Panc1 (cell line): ENCODE measurements at regions not wholly inside any gene's neighbourhood (a gene's known extent, or its start where the extent isn't known, plus 50 kb on each side); places are given as distances from the start of the nearest gene placed in this dataset.

Experiments used
- ATAC-seq: fragments of 200-7000 bp; cut with Tn5 transposase; 2 replicates; pipeline ENCODE4 v1.9.1; 2020; ENCODE audit warnings: mild to moderate bottlenecking, moderate library complexity
- BruUV-seq: library from RNA; stranded (reverse); fragments of 400-500 nt; replicated peaks from 2 replicates; lab custom pipeline; 2021; lab: Mats Ljungman, UMichigan
- CTCF ChIA-PET: fragments of 300-600 bp; sonication (Branson Sonifier 250); formaldehyde crosslinking; loops from one replicate; lab custom pipeline; 2022; ENCODE audit warnings: antibody characterized with exemption; lab: Charles Lee
- POLR2A ChIA-PET: fragments of 300-600 bp; sonication (Branson Sonifier 250); formaldehyde crosslinking; loops from one replicate; lab custom pipeline; 2022; ENCODE audit warnings: antibody characterized with exemption; lab: Charles Lee
- DNase-seq: peaks from one replicate; pipeline ENCODE4 v3.0.0-alpha.2; 2010; ENCODE audit warnings: low read depth, low spot score
- H3K27ac ChIP-seq: 2 replicates; pipeline ENCODE4 v1.5.1; 2011; ENCODE audit warnings: mild to moderate bottlenecking, low read length, inconsistent platforms
- H3K27me3 ChIP-seq: fragments of 200-500 bp; sonication (Bioruptor generic); 2 replicates; pipeline ENCODE4 v1.6.0; 2014; ENCODE audit warnings: low read length, inconsistent platforms; ENCODE audit not compliant: control insufficient read depth, insufficient read depth
- H3K36me3 ChIP-seq: fragments of 200-500 bp; sonication (Bioruptor generic); 2 replicates; pipeline ENCODE4 v1.5.1; 2014; ENCODE audit warnings: inconsistent platforms, mild to moderate bottlenecking, low read length, moderate library complexity; ENCODE audit not compliant: control insufficient read depth, insufficient read depth
- H3K4me1 ChIP-seq: 2 replicates; pipeline ENCODE4 v1.5.1; 2011; ENCODE audit warnings: inconsistent platforms, mild to moderate bottlenecking, low read length, moderate library complexity; ENCODE audit not compliant: control insufficient read depth, insufficient read depth
- H3K4me3 ChIP-seq, 2 experiments: 2 replicates each; pipeline ENCODE4 v1.5.1; 2011 to 2012; ENCODE audit warnings: low read depth in 2 of 2, low read length in 2 of 2, mild to moderate bottlenecking in 2 of 2, inconsistent platforms in 1 of 2, moderate library complexity in 1 of 2
- H3K9me3 ChIP-seq: fragments of 200-500 bp; sonication (Bioruptor generic); 2 replicates; pipeline ENCODE4 v1.5.1; 2014; ENCODE audit warnings: low read depth, mild to moderate bottlenecking, inconsistent platforms, low read length, moderate library complexity; ENCODE audit not compliant: control insufficient read depth, insufficient read depth
- CTCF ChIP-seq: fragments of 450-650 bp; IDR thresholded peaks from 2 replicates; pipeline ENCODE4 v1.5.1; 2017; ENCODE audit warnings: mild to moderate bottlenecking
- POLR2AphosphoS5 ChIP-seq: IDR thresholded peaks from 2 replicates; pipeline ENCODE4 v1.6.1; 2012; ENCODE audit warnings: mild to moderate bottlenecking, low read depth, low read length, moderate library complexity
- SIN3A ChIP-seq: IDR thresholded peaks from 2 replicates; pipeline ENCODE4 v1.6.1; 2012; ENCODE audit warnings: low read depth, mild to moderate bottlenecking, low read length, moderate library complexity, borderline replicate concordance; ENCODE audit not compliant: insufficient read depth
- TCF7L2 ChIP-seq: IDR thresholded peaks from 2 replicates; pipeline ENCODE4 v1.6.1; 2011; ENCODE audit warnings: mild to moderate bottlenecking, low read depth, low read length, inconsistent platforms
- in situ Hi-C: cut with HindIII; loops from 2 replicates; pipeline ENCODE4 v1.10.0; 2016; ENCODE audit warnings: low sequenced_read_pairs, low pct_unique_long_range_greater_than_20kb
- intact Hi-C: fragments of 100-400 bp; cut with micrococcal nuclease; formaldehyde crosslinking; loops from one replicate; pipeline ENCODE4 v1.10.0; 2022; ENCODE audit not compliant: unreplicated experiment
- TF ChIP-seq, protein P1 (sequence below), 2 experiments: IDR thresholded peaks; 2 replicates each; pipeline ENCODE4 v1.6.1; 2011 to 2012; ENCODE audit warnings: low read depth in 2 of 2, control low read depth in 1 of 2, low read length in 1 of 2, mild to moderate bottlenecking in 1 of 2, moderate library complexity in 1 of 2; ENCODE audit not compliant: insufficient read depth in 1 of 2

DNA sequence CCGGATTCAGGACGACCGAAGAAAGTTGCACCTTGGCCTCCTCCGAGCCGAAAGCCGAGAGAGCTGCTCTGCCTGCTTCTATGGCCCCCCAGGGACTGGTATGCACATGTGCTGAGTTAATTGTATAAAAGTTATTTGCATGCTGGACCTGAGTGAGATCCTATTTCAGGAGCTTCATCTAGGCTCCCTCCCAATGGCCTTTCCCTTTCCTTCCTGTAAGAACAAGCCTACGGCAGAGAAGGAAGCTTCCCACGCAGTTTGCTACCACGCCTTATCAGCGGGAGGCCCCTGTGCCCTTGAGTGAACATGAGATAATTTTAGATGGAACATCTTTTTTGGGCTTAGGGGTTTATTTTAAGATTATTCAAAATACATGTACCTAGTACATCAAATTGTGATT lies 65.9 kb downstream of the RIN2 start:
- intact Hi-C loops, result no loop called here
- no peaks in the 10 kb centered on the region for H3K9me3 ChIP-seq
- no peak for ATAC-seq
- no peak for TF ChIP-seq TCF7L2
- no peak for TF ChIP-seq SIN3A
- TF ChIP-seq POLR2AphosphoS5, result no peak
- TF ChIP-seq, protein P1, sequence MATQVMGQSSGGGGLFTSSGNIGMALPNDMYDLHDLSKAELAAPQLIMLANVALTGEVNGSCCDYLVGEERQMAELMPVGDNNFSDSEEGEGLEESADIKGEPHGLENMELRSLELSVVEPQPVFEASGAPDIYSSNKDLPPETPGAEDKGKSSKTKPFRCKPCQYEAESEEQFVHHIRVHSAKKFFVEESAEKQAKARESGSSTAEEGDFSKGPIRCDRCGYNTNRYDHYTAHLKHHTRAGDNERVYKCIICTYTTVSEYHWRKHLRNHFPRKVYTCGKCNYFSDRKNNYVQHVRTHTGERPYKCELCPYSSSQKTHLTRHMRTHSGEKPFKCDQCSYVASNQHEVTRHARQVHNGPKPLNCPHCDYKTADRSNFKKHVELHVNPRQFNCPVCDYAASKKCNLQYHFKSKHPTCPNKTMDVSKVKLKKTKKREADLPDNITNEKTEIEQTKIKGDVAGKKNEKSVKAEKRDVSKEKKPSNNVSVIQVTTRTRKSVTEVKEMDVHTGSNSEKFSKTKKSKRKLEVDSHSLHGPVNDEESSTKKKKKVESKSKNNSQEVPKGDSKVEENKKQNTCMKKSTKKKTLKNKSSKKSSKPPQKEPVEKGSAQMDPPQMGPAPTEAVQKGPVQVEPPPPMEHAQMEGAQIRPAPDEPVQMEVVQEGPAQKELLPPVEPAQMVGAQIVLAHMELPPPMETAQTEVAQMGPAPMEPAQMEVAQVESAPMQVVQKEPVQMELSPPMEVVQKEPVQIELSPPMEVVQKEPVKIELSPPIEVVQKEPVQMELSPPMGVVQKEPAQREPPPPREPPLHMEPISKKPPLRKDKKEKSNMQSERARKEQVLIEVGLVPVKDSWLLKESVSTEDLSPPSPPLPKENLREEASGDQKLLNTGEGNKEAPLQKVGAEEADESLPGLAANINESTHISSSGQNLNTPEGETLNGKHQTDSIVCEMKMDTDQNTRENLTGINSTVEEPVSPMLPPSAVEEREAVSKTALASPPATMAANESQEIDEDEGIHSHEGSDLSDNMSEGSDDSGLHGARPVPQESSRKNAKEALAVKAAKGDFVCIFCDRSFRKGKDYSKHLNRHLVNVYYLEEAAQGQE (IDR thresholded peaks at IDR 0.05; ENCODE audit: insufficient read depth in 1 of 2, low read depth in 2 of 2, low read length in 1 of 2), result no peak
- TF ChIP-seq CTCF, result no peak
- DNase-seq, result no peak
- in situ Hi-C loops, result no loop called here
- H3K4me1 ChIP-seq, result peaks cover 9% of the 10 kb centered on the region; the same call in 1 of the 2 replicates
- H3K36me3 ChIP-seq, result no peaks in the 10 kb centered on the region
- CTCF ChIA-PET, result no interaction called here
- no peaks in the 10 kb centered on the region for H3K27me3 ChIP-seq
- POLR2A ChIA-PET, result no interaction called here
- no peak overlapping the region for H3K4me3 ChIP-seq
- no peak overlapping the region for H3K27ac ChIP-seq
- BruUV-seq, result no TSS peak

- Histone ChIP-seq H3K4me1 (peaks cover 9% of the 10 kb centered on the region; the same call in 1 of the 2 replicates), H3K27me3 (no peaks in the 10 kb centered on the region), H3K4me3 (no peak overlapping the region), H3K36me3 (no peaks in the 10 kb centered on the region), H3K9me3 (no peaks in the 10 kb centered on the region), H3K27ac (peak overlapping the region; percentile 48; the same call in 1 of the 2 replicates)
- BruUV-seq, result no TSS peak
- TF ChIP-seq POLR2AphosphoS5, result no peak
- no peak for TF ChIP-seq CTCF
- no peak for TF ChIP-seq TCF7L2
- TF ChIP-seq, protein P1 (IDR thresholded peaks at IDR 0.05; ENCODE audit: insufficient read depth in 1 of 2, low read depth in 2 of 2, low read length in 1 of 2), result no peak
- no peak for TF ChIP-seq SIN3A
- in situ Hi-C loops (no loop called here), intact Hi-C loops (no loop called here)
- POLR2A ChIA-PET, result no interaction called here
- CTCF ChIA-PET, result no interaction called here
- ATAC-seq, result no peak
- DNase-seq, result no peak
These were observed 66.8 kb downstream of the RIN2 start for GRCh38 chr20:19824861-19825260.
